C4-2B (cell line): ENCODE measurements at regions not wholly inside any gene's neighbourhood (a gene's known extent, or its start where the extent isn't known, plus 50 kb on each side); places are given as distances from the start of the nearest gene placed in this dataset.

Experiments used
- CTCF ChIP-seq: fragments of 450-650 bp; conservative IDR thresholded peaks from 2 replicates; pipeline ENCODE4 v1.5.1; 2017; ENCODE audit warnings: mild to moderate bottlenecking
- ZFX ChIP-seq: fragments of 450-650 bp; IDR thresholded peaks from 2 replicates; pipeline ENCODE4 v1.6.1; 2017

DNA sequence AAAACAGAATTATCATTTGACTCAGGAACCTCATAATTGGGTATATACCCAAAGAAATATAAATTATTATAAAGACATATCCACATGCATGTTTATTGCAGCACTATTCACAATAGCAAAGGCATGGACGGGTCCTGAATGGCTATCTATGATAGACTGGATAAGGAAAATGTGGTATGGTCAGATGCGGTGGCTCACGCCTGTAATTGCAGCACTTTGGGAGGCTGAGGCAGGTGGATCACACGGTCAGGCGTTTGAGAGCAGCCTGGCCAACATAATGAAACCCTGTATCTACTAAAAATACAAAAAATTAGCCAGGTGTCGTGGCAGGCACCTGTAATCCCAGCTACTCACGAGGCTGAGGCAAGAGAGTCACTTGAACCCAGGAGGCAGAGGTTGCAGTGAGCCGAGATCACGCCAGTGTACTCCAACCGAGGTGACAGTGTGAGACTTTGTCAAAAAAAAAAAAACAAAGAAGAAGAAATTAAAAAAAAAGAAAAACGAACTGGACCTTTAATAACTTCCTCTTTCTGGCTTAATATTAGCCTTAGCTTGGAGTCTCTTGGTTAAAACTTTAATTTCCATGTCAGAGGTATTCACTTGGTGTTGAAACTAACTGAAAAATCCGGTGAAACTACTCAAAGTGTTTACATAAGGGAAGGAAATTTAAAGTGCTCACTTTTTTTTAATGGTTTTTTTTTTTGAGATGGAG is 104.4 kb downstream of the ZNF486 start:
- TF ChIP-seq CTCF (no peak), ZFX (no peak)
